GM12878 (cell line): ENCODE measurements at regions not wholly inside any gene's neighbourhood (a gene's known extent, or its start where the extent isn't known, plus 50 kb on each side); places are given as distances from the start of the nearest gene placed in this dataset.

Experiments
- ATAC-seq: fragments of 200-7000 bp; cut with Tn5 transposase; 3 replicates; pipeline ENCODE4 v1.9.1; 2020; ENCODE audit warnings: mild to moderate bottlenecking, moderate library complexity
- BruUV-seq: library from RNA; stranded (reverse); fragments of 400-500 nt; replicated peaks from 2 replicates; lab custom pipeline; 2021; lab: Mats Ljungman, UMichigan
- CTCF ChIA-PET: fragments of 300-600 bp; sonication (Branson Sonifier 250); formaldehyde crosslinking; extraction: SDS; loops from one replicate; lab custom pipeline; 2021; ENCODE audit warnings: inconsistent platforms; lab: Yijun Ruan, JAX
- POLR2A ChIA-PET: fragments of 350-600 bp; formaldehyde crosslinking; extraction: SDS; loops from one replicate; lab custom pipeline; 2021; ENCODE audit warnings: inconsistent platforms; lab: Charles Lee
- RAD21 ChIA-PET: fragments of 300-600 bp; sonication (Branson Sonifier 250); formaldehyde crosslinking; loops from one replicate; lab custom pipeline; 2023; ENCODE audit warnings: antibody characterized with exemption; ENCODE audit not compliant: unreplicated experiment; lab: Charles Lee
- SMC1A ChIA-PET: fragments of 300-600 bp; sonication (Branson Sonifier 250); formaldehyde crosslinking; loops from one replicate; lab custom pipeline; 2023; ENCODE audit not compliant: unreplicated experiment, uncharacterized antibody; lab: Charles Lee
- DNase-seq: peaks from one replicate; pipeline ENCODE4 v3.0.0-alpha.2; 2011; ENCODE audit warnings: low read depth, low spot score
- FAIRE-seq: peaks from 3 replicates; lab custom pipeline; 2011; peaks lifted over from hg19 to GRCh38; lab: Jason Lieb, UNC
- H2AFZ ChIP-seq: 2 replicates; pipeline ENCODE4 v1.6.0; 2011; ENCODE audit warnings: low read depth, low read length, control low read depth; ENCODE audit not compliant: control insufficient read depth
- H3K27ac ChIP-seq: 2 replicates; pipeline ENCODE4 v1.5.1; 2011; ENCODE audit warnings: control low read depth; ENCODE audit not compliant: control insufficient read depth, insufficient read depth
- H3K27me3 ChIP-seq, 2 experiments: replicated peaks in 1 of 2; 2 replicates each; pipeline versions ENCODE4 v1.6.0 to v1.6.1; 2011; ENCODE audit warnings: low read length in 1 of 2; ENCODE audit not compliant: control insufficient read depth in 2 of 2, insufficient read depth in 2 of 2
- H3K36me3 ChIP-seq, 2 experiments: 2 replicates each; pipeline ENCODE4 v1.5.1; 2011; ENCODE audit warnings: low read length in 1 of 2; ENCODE audit not compliant: control insufficient read depth in 2 of 2, insufficient read depth in 2 of 2
- H3K4me1 ChIP-seq: 2 replicates; pipeline ENCODE4 v1.6.1; 2011; ENCODE audit warnings: mild to moderate bottlenecking, low read length, moderate library complexity, mixed read lengths; ENCODE audit not compliant: control insufficient read depth, insufficient read depth
- H3K4me2 ChIP-seq: 2 replicates; pipeline ENCODE4 v1.6.0; 2011; ENCODE audit warnings: control low read depth; ENCODE audit not compliant: control insufficient read depth, insufficient read depth
- H3K4me3 ChIP-seq: fragments of 200-600 bp; sonication (generic); 2 replicates; pipeline ENCODE4 v1.5.1; 2016
- H3K79me2 ChIP-seq: 2 replicates; pipeline ENCODE4 v1.6.0; 2011; ENCODE audit warnings: low read length; ENCODE audit not compliant: control insufficient read depth, insufficient read depth
- H3K9ac ChIP-seq: 2 replicates; pipeline ENCODE4 v1.8.0; 2011; ENCODE audit warnings: low read length, control low read depth, mixed read lengths; ENCODE audit not compliant: control insufficient read depth, insufficient read depth
- H3K9me3 ChIP-seq: replicated peaks from 3 replicates; pipeline ENCODE4 v1.5.1; 2011; ENCODE audit warnings: mild to moderate bottlenecking, low read length; ENCODE audit not compliant: control insufficient read depth, insufficient read depth
- H4K20me1 ChIP-seq: 2 replicates; pipeline ENCODE4 v1.6.0; 2011; ENCODE audit not compliant: control insufficient read depth, insufficient read depth
- ASH2L ChIP-seq: fragments of 300-600, 200-600 bp; sonication (generic); IDR thresholded peaks from 2 replicates; pipeline ENCODE4 v1.6.1; 2017; ENCODE audit warnings: low read depth, mild to moderate bottlenecking, borderline replicate concordance
- CBX3 ChIP-seq: fragments of 200-600 bp; sonication (generic); IDR thresholded peaks from 2 replicates; pipeline ENCODE4 v1.6.1; 2016; ENCODE audit warnings: low read depth, borderline replicate concordance
- CEBPB ChIP-seq, 2 experiments: fragments of 150-350 bp in 1 of 2; IDR thresholded peaks; 2 replicates each; pipeline ENCODE4 v1.6.1; 2012 to 2014; ENCODE audit warnings: low read depth in 2 of 2, low read length in 2 of 2, borderline replicate concordance in 1 of 2, inconsistent platforms in 1 of 2
- JUNB ChIP-seq: IDR thresholded peaks from 2 replicates; pipeline ENCODE4 v1.6.1; 2016; ENCODE audit warnings: antibody characterized with exemption, mild to moderate bottlenecking
- MTA2 ChIP-seq: fragments of 450-650 bp; IDR thresholded peaks from 2 replicates; pipeline ENCODE4 v1.6.1; 2016; ENCODE audit warnings: low read depth, mild to moderate bottlenecking, moderate library complexity
- NRF1 ChIP-seq: conservative IDR thresholded peaks from 2 replicates; pipeline ENCODE4 v1.6.1; 2011; ENCODE audit warnings: mild to moderate bottlenecking, low read depth, low read length, improper control_type of control experiment
- WGBS: methylation state at CpG from one replicate; pipeline ENCODE4 v1.1.6; 2016; ENCODE audit warnings: low lambda C conversion rate; ENCODE audit not compliant: insufficient replicate concordance, insufficient coverage; ENCODE audit errors: missing lambda C conversion rate; 5-methylcytosine and 5-hydroxymethylcytosine counted together
- in situ Hi-C: fragments of 300-500 bp; cut with MboI; formaldehyde crosslinking; loops from 9 replicates; pipeline ENCODE4 v1.14.3; 2018; ENCODE audit warnings: mixed read lengths
- intact Hi-C: fragments of 100-400 bp; cut with micrococcal nuclease; formaldehyde crosslinking; loops from one replicate; pipeline ENCODE4 v1.14.2; 2022; ENCODE audit not compliant: unreplicated experiment
- TF ChIP-seq, protein P1 (sequence below): fragments of 450-650 bp; formaldehyde crosslinking; IDR thresholded peaks from 2 replicates; pipeline ENCODE4 v1.4.0; 2020; ENCODE audit warnings: mild to moderate bottlenecking, moderate library complexity
- TF ChIP-seq, protein P2 (sequence below): fragments of 450-650 bp; IDR thresholded peaks from 2 replicates; pipeline ENCODE4 v1.6.1; 2017; ENCODE audit warnings: mild to moderate bottlenecking, low read depth, inconsistent platforms; ENCODE audit not compliant: poor library complexity, severe bottlenecking
- TF ChIP-seq, protein P3 (sequence below): IDR thresholded peaks from 2 replicates; pipeline ENCODE4 v1.6.1; 2012; ENCODE audit warnings: low read length, inconsistent platforms
- TF ChIP-seq, protein P4 (sequence below): fragments of 450-650 bp; IDR thresholded peaks from 2 replicates; pipeline ENCODE4 v1.6.1; 2018; ENCODE audit warnings: borderline replicate concordance, mild to moderate bottlenecking; ENCODE audit not compliant: partially characterized antibody
- TF ChIP-seq, protein P5 (sequence below): IDR thresholded peaks from 2 replicates; pipeline ENCODE4 v1.6.1; 2011; ENCODE audit warnings: mild to moderate bottlenecking, low read depth, low read length, moderate library complexity; ENCODE audit not compliant: insufficient replicate concordance

DNA sequence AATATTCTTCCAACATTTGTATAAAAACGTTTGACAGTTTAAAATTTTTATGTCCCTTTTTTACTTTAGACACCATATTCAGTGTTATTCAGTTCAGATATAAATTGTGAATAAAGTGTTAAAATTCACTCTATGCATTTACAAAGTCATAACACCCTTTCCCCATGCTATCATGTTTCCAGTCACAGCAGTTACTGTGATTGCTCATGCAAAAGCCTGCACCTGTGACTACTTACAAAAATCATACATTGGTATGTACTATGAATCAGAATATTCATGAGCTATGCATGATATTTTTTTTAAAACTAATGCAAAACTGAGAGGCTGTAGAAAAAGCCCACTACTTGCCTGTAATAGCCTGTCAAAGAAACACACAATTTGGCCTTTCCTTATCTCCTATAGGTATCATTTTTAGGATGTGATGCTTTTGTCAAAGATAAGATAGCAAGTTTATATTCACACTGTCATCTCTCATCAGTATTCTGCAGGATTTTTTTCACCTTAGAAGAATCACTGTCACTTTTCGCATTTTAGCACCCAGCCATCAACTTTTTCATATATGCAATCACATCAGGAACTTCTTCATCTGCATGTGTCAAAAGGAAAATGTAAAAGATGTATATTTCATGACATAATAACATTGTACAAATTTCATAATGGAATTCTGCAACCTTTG is 443.2 kb downstream of the C12orf50 start:
- Histone ChIP-seq H3K36me3 (no peaks in the 10 kb centered on the region), H3K79me2 (no peaks in the 10 kb centered on the region), H3K4me1 (no peaks in the 10 kb centered on the region), H3K9me3 (no peaks in the 10 kb centered on the region), H4K20me1 (no peaks in the 10 kb centered on the region), H3K9ac (no peak overlapping the region), H2AFZ (no peak overlapping the region), H3K4me3 (no peak overlapping the region), H3K27ac (no peak overlapping the region), H3K27me3 (no peaks in the 10 kb centered on the region), H3K4me2 (no peak overlapping the region)
- in situ Hi-C loops (no loop called here), intact Hi-C loops (no loop called here)
- ChIA-PET SMC1A (no interaction called here), RAD21 (no interaction called here), CTCF (no interaction called here), POLR2A (no interaction called here)
- FAIRE-seq (no peak), ATAC-seq (no peak), DNase-seq (no peak)
- BruUV-seq, result no TSS peak
- WGBS, result 2% methylated on average over 2 of the region's 2 CpGs
- TF ChIP-seq JUNB (no peak), NRF1 (no peak), CBX3 (no peak), CEBPB (IDR thresholded peaks at IDR 0.05; ENCODE audit: borderline replicate concordance in 1 of 2, low read depth in 2 of 2, low read length in 2 of 2) (no peak), ASH2L (no peak), MTA2 (no peak)
- TF ChIP-seq, protein P1, sequence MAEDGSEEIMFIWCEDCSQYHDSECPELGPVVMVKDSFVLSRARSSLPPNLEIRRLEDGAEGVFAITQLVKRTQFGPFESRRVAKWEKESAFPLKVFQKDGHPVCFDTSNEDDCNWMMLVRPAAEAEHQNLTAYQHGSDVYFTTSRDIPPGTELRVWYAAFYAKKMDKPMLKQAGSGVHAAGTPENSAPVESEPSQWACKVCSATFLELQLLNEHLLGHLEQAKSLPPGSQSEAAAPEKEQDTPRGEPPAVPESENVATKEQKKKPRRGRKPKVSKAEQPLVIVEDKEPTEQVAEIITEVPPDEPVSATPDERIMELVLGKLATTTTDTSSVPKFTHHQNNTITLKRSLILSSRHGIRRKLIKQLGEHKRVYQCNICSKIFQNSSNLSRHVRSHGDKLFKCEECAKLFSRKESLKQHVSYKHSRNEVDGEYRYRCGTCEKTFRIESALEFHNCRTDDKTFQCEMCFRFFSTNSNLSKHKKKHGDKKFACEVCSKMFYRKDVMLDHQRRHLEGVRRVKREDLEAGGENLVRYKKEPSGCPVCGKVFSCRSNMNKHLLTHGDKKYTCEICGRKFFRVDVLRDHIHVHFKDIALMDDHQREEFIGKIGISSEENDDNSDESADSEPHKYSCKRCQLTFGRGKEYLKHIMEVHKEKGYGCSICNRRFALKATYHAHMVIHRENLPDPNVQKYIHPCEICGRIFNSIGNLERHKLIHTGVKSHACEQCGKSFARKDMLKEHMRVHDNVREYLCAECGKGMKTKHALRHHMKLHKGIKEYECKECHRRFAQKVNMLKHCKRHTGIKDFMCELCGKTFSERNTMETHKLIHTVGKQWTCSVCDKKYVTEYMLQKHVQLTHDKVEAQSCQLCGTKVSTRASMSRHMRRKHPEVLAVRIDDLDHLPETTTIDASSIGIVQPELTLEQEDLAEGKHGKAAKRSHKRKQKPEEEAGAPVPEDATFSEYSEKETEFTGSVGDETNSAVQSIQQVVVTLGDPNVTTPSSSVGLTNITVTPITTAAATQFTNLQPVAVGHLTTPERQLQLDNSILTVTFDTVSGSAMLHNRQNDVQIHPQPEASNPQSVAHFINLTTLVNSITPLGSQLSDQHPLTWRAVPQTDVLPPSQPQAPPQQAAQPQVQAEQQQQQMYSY, result no peak
- TF ChIP-seq, protein P2, sequence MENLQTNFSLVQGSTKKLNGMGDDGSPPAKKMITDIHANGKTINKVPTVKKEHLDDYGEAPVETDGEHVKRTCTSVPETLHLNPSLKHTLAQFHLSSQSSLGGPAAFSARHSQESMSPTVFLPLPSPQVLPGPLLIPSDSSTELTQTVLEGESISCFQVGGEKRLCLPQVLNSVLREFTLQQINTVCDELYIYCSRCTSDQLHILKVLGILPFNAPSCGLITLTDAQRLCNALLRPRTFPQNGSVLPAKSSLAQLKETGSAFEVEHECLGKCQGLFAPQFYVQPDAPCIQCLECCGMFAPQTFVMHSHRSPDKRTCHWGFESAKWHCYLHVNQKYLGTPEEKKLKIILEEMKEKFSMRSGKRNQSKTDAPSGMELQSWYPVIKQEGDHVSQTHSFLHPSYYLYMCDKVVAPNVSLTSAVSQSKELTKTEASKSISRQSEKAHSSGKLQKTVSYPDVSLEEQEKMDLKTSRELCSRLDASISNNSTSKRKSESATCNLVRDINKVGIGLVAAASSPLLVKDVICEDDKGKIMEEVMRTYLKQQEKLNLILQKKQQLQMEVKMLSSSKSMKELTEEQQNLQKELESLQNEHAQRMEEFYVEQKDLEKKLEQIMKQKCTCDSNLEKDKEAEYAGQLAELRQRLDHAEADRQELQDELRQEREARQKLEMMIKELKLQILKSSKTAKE, result no peak
- TF ChIP-seq, protein P3, sequence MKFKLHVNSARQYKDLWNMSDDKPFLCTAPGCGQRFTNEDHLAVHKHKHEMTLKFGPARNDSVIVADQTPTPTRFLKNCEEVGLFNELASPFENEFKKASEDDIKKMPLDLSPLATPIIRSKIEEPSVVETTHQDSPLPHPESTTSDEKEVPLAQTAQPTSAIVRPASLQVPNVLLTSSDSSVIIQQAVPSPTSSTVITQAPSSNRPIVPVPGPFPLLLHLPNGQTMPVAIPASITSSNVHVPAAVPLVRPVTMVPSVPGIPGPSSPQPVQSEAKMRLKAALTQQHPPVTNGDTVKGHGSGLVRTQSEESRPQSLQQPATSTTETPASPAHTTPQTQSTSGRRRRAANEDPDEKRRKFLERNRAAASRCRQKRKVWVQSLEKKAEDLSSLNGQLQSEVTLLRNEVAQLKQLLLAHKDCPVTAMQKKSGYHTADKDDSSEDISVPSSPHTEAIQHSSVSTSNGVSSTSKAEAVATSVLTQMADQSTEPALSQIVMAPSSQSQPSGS, result no peak
- TF ChIP-seq, protein P4, sequence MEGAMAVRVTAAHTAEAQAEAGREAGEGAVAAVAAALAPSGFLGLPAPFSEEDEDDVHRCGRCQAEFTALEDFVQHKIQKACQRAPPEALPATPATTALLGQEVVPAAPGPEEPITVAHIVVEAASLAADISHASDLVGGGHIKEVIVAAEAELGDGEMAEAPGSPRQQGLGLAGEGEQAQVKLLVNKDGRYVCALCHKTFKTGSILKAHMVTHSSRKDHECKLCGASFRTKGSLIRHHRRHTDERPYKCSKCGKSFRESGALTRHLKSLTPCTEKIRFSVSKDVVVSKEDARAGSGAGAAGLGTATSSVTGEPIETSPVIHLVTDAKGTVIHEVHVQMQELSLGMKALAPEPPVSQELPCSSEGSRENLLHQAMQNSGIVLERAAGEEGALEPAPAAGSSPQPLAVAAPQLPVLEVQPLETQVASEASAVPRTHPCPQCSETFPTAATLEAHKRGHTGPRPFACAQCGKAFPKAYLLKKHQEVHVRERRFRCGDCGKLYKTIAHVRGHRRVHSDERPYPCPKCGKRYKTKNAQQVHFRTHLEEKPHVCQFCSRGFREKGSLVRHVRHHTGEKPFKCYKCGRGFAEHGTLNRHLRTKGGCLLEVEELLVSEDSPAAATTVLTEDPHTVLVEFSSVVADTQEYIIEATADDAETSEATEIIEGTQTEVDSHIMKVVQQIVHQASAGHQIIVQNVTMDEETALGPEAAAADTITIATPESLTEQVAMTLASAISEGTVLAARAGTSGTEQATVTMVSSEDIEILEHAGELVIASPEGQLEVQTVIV, result no peak
- TF ChIP-seq, protein P5, sequence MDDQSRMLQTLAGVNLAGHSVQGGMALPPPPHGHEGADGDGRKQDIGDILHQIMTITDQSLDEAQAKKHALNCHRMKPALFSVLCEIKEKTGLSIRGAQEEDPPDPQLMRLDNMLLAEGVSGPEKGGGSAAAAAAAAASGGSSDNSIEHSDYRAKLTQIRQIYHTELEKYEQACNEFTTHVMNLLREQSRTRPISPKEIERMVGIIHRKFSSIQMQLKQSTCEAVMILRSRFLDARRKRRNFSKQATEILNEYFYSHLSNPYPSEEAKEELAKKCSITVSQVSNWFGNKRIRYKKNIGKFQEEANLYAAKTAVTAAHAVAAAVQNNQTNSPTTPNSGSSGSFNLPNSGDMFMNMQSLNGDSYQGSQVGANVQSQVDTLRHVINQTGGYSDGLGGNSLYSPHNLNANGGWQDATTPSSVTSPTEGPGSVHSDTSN, result no peak
